ENCODE measurements at regions not wholly inside any gene's neighbourhood (a gene's known extent, or its start where the extent isn't known, plus 50 kb on each side); places are given as distances from the start of the nearest gene placed in this dataset.
"Not testable (repeated sequence)": the region's sequence is repeated elsewhere in the genome, so short reads cannot be mapped to it uniquely, and the experiment has no call there.

GRCh38 chr20:56885521-56885920, 256.4 kb downstream of the TFAP2C start:
- no peak for DNase-seq

GRCh38 chr20:56890011-56890410, 260.9 kb downstream of the TFAP2C start:
- no peak for DNase-seq

- no peak for DNase-seq
Observed at GRCh38 chr20:56893226-56893917, 264.3 kb downstream of the TFAP2C start.

GRCh38 chr20:56896447-56896846, 267.3 kb downstream of the TFAP2C start:
- no peak for DNase-seq

- DNase-seq: no peak
Observed at GRCh38 chr20:56897318-56897957, 268.3 kb downstream of the TFAP2C start.

GRCh38 chr20:56897958-56898349, 268.8 kb downstream of the TFAP2C start:
- DNase-seq: no peak

GRCh38 chr20:56899506-56899905, 270.4 kb downstream of the TFAP2C start:
- DNase-seq: no peak

GRCh38 chr20:56900252-56900651, 271.1 kb downstream of the TFAP2C start:
- no peak for DNase-seq

GRCh38 chr20:56903421-56903820, 274.3 kb downstream of the TFAP2C start:
- DNase-seq: no peak

GRCh38 chr20:56903858-56904257, 274.8 kb downstream of the TFAP2C start:
- no peak for DNase-seq

GRCh38 chr20:56909918-56910714, 281.0 kb downstream of the TFAP2C start:
- no peak for DNase-seq

- no peak for DNase-seq
Observed at GRCh38 chr20:56911946-56912345, 282.8 kb downstream of the TFAP2C start.

- DNase-seq: no peak
Observed at GRCh38 chr20:56914532-56914931, 285.4 kb downstream of the TFAP2C start.

- no peak for DNase-seq
Observed at GRCh38 chr20:56916345-56916622, 287.2 kb downstream of the TFAP2C start.

GRCh38 chr20:56920041-56920440, 290.9 kb downstream of the TFAP2C start:
- DNase-seq: not testable (repeated sequence)

- no peak for DNase-seq
Observed at GRCh38 chr20:56922497-56922896, 293.4 kb downstream of the TFAP2C start.

GRCh38 chr20:56924292-56925081, 295.4 kb downstream of the TFAP2C start:
- no peak for DNase-seq

GRCh38 chr20:56925082-56925830, 296.1 kb downstream of the TFAP2C start:
- DNase-seq: no peak

GRCh38 chr20:56925831-56926170, 296.7 kb downstream of the TFAP2C start:
- no peak for DNase-seq

- no peak for DNase-seq
Observed at GRCh38 chr20:56926501-56926900, 297.4 kb downstream of the TFAP2C start.

GRCh38 chr20:56927127-56927526, 298.0 kb downstream of the TFAP2C start:
- DNase-seq: no peak

- no peak for DNase-seq
Observed at GRCh38 chr20:56928007-56928406, 298.9 kb downstream of the TFAP2C start.

- DNase-seq: no peak
Observed at GRCh38 chr20:56929606-56930005, 300.5 kb downstream of the TFAP2C start.
